Muscle of back (tissue), 3 donors: ENCODE measurements at regions not wholly inside any gene's neighbourhood (a gene's known extent, or its start where the extent isn't known, plus 50 kb on each side); places are given as distances from the start of the nearest gene placed in this dataset.
A peak's percentile ranks its signal among the peaks of the same experiment; 100 is the strongest.

Source experiments
- DNase-seq, 3 donors: peaks; one replicate each; pipeline versions ENCODE4 v3.0.0 to v3.0.0-alpha.2; 2013

- no peak for DNase-seq
Observed at GRCh38 chr6:7664003-7664402, 61.9 kb upstream of the BMP6 start.

GRCh38 chr6:7668936-7669335 is 57.0 kb upstream of the BMP6 start:
- no peak for DNase-seq

DNA sequence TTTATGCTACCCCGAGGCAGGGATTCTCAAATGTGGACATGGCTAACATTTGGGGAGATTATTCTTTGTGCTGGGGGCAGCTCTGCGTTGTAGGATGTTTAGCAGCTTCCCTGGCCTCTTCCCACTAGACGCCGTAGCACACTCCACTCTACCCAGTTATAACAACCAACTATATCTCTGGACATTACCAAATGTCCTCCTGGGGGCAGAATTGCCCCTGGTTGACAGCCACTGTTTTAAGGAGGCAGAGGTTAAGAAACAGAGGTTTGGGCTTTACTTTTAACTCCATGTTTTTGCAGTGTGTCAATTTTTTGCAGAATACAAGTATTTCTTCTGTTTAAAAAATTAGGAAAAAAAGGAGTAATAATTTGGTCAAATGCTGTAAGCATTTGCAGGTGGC is 56.2 kb upstream of the BMP6 start:
- no peak for DNase-seq

GRCh38 chr6:7671076-7671475 is 54.8 kb upstream of the BMP6 start:
- peak in 1 of 3 donors; percentile 33 for DNase-seq

DNA sequence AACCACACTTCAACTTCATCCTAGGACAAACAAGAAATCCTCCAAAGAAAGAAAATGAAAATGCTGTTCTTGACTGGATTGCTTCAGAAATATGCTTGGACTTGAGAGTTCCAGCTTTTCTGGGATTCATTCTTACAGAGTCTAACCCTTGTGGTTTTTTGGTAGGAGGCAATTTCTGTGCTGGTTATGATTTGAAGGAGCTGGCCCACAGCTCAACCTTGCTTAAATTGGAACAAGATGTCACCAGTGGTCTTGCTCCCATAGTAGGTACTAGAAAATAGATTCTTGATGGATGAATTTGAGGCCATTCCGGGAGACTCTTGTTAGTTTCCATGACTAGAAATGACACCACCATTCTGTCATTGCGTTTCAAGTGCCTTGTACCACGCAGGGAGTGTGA is 54.3 kb upstream of the BMP6 start:
- peak in 1 of 3 donors; percentile 42 for DNase-seq

GRCh38 chr6:7672066-7673062 is 53.5 kb upstream of the BMP6 start:
- peak in 1 of 3 donors; percentile 14 for DNase-seq

DNA sequence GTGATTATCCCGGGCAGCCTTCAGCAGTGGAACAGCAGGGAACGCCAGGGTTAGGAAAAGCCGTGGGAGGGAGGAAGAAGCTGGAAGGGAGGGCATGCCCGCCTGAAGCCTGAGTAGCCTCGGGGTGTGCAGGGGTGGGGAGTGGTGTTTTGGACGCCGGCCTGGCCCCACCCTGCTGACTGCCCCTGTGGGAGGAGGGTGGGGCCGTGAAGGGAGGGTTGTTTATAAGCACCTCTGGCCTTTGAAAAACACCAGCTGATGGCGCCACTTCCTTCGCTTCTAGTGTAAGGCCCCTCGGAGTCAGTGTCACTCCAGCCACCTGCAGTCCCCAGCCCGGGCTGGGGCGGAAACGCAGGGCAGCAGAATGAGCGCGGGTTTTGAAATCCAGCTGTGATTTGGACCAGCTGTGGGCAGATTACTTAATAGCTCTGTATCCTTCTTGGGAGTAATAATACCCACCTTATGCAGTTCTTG is 52.8 kb upstream of the BMP6 start:
- peak in 2 of 3 donors; percentile 2 to 52 for DNase-seq

DNA sequence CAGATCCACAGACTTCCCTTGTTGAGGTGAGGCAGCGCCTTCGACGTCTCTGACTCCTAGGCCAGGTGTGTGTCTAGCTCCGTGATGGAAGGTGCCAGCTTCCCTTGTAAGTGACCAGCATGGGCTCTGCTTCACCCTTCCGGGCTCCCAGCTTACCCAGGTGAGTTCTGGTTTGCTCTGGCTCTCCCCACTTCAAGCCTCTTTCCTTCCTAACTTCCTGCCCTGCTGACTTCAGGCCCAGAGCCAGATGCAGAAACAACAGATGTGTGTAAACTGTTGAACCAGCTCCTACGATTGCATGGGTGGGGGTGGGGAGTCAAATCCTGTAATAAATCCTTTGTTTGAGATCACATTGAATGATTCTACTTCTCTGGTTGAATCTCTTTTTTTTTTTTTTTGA is 51.6 kb upstream of the BMP6 start:
- peak in 1 of 3 donors; percentile 39 for DNase-seq

DNA sequence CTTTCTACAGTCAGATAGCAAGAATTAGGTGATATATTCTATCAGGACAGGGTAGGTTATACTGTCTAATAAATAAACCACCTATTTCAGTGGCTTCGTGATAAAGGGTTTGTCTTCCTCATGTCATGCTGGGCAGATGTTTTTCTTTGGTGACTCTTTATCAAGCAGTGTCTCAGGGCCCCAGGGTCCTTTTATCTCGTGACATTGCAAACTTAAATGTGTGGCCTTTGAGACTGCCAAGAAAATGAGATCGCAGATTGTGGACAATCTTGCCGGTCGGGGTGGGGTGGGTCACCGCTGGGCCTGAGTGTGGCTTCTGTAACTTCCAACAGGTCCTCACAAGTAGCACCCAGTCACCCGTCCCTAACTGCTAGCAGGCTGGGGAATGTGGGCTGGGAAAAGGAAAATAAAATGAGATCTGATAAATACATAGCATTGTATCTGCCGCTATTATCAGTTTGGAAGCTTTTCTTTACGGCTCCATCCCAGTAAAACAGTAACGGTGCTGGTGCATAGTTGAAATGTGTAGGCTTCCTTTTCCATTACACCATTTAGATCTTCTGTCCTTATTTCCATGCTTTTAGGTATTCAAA is 50.5 kb upstream of the BMP6 start:
- DNase-seq = no peak
